ENCODE measurements at regions not wholly inside any gene's neighbourhood (a gene's known extent, or its start where the extent isn't known, plus 50 kb on each side); places are given as distances from the start of the nearest gene placed in this dataset.

DNA sequence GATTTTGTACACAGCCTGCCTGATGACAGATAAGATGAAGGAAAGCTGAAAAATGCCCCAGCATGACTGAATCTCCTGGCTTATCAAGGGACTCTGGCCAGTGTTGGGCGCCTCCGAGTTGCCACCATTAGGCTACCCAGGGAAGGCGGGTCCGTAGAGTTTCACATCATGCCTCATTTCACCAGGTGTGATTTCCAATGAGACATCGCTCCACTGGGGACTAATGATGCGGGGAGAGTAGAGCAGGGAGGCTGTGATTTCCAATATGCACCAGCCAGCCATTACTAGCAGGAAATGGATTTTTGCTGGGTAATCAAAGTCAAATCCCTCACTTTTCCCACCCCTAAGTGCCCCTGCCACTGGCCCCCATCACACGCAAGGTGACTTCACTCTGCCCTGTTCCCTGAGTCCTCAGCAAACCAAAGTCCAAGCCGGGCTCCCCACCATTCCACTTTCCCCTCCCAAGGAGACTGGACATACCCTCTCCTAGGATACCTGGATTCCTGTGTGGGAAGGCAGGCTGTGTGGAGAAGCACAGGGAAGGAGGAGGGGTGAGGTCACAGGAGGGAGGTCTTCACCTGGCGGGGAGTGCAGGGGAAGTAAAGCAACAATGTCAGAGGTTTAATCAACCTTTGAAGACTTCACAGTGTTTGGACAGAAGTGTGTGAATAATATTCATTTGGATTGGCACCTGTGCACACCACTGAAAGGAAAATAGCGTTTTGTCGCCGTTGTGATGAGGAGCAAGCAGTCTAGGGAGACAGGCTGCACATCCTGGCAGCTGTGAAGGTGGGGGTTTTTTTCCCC, 613.3 kb upstream of the CADM1 start:
- DNase-seq (ENCODE audit: low read depth): no peak
- TF ChIP-seq, protein P1, sequence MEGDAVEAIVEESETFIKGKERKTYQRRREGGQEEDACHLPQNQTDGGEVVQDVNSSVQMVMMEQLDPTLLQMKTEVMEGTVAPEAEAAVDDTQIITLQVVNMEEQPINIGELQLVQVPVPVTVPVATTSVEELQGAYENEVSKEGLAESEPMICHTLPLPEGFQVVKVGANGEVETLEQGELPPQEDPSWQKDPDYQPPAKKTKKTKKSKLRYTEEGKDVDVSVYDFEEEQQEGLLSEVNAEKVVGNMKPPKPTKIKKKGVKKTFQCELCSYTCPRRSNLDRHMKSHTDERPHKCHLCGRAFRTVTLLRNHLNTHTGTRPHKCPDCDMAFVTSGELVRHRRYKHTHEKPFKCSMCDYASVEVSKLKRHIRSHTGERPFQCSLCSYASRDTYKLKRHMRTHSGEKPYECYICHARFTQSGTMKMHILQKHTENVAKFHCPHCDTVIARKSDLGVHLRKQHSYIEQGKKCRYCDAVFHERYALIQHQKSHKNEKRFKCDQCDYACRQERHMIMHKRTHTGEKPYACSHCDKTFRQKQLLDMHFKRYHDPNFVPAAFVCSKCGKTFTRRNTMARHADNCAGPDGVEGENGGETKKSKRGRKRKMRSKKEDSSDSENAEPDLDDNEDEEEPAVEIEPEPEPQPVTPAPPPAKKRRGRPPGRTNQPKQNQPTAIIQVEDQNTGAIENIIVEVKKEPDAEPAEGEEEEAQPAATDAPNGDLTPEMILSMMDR (IDR thresholded peaks at IDR 0.05; ENCODE audit: control insufficient read depth, insufficient read depth, low read depth, low read length, missing control alignments): no peak
- H3K4me3 ChIP-seq (ENCODE audit: control insufficient read depth, low read depth, low read length): no peak overlapping the region

- TF ChIP-seq, protein P1 (IDR thresholded peaks at IDR 0.05; ENCODE audit: control insufficient read depth, insufficient read depth, low read depth, low read length, missing control alignments): no peak
- DNase-seq (ENCODE audit: low read depth): no peak
- no peak overlapping the region for H3K4me3 ChIP-seq (ENCODE audit: control insufficient read depth, low read depth, low read length)
Measured at GRCh38 chr11:116115801-116116200, 611.6 kb upstream of the CADM1 start.

DNA sequence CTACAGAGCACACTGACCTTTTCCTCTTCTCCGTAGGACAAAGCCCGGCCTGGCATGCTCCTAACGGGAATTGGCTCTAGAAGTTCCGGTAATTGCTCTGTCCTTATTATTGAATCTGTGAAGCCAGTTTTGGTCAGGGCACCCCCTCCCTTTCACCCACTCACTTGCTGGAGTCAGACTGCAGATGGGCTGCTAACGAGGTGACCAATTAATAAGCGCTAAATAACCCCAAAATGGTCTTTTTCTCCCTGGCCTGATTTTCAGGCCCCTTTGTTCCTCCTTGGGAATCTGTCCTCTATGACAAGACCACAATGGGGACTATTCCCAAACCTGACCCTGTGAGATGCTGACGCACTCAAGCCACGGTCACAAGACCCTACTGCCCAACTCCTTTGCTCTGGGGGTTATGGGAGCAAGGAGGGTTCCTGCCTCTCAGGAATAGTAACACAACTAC, 610.0 kb upstream of the CADM1 start:
- TF ChIP-seq, protein P1 (IDR thresholded peaks at IDR 0.05; ENCODE audit: control insufficient read depth, insufficient read depth, low read depth, low read length, missing control alignments): no peak

GRCh38 chr11:116112087-116112935, 608.1 kb upstream of the CADM1 start:
- H3K4me3 ChIP-seq (ENCODE audit: control insufficient read depth, low read depth, low read length): no peak overlapping the region
- TF ChIP-seq, protein P1 (IDR thresholded peaks at IDR 0.05; ENCODE audit: control insufficient read depth, insufficient read depth, low read depth, low read length, missing control alignments): no peak
- no peak for DNase-seq (ENCODE audit: low read depth)

More for the DNA sequence above, 610.0 kb upstream of the CADM1 start:
- H3K4me3 ChIP-seq (ENCODE audit: control insufficient read depth, low read depth, low read length): no peak overlapping the region
- DNase-seq (ENCODE audit: low read depth): no peak

- no peak overlapping the region for H3K4me3 ChIP-seq (ENCODE audit: control insufficient read depth, low read depth, low read length)
- TF ChIP-seq, protein P1 (IDR thresholded peaks at IDR 0.05; ENCODE audit: control insufficient read depth, insufficient read depth, low read depth, low read length, missing control alignments): no peak
- DNase-seq (ENCODE audit: low read depth): no peak
Measured at GRCh38 chr11:116111546-116111945, 607.3 kb upstream of the CADM1 start.

GRCh38 chr11:116110802-116111201, 606.6 kb upstream of the CADM1 start:
- TF ChIP-seq, protein P1 (IDR thresholded peaks at IDR 0.05; ENCODE audit: control insufficient read depth, insufficient read depth, low read depth, low read length, missing control alignments): no peak
- no peak for DNase-seq (ENCODE audit: low read depth)
- no peak overlapping the region for H3K4me3 ChIP-seq (ENCODE audit: control insufficient read depth, low read depth, low read length)

Measured in AG09309 (cell line).